ENCODE measurements at regions not wholly inside any gene's neighbourhood (a gene's known extent, or its start where the extent isn't known, plus 50 kb on each side); places are given as distances from the start of the nearest gene placed in this dataset.

DNA sequence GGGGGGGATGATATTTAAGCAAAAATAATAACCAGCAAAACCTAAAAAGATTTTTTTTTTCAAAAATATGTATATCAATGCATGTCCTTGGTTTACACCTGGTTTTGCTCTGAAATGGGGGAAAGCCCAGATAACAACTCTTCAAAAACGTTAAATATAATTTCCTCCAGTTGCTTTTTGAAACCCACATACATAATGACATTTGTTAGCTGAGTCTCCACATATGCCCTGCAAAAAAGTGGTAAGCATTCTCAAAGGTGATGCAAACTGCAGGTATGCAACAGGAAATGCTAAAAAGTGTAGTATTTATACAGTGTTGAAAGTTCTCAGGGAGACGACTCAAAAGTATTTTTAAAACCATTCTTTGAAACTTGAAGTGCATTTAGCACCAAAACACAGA lies 258.6 kb downstream of the ZEB2 start:
- Histone ChIP-seq H3K4me1 (ENCODE audit: control insufficient read depth in 1 of 2, insufficient read depth in 2 of 2, low read length in 2 of 2) (peaks cover 7 to 11% of the 10 kb centered on the region in 2 donors), H3K4me3 (replicated peaks in 1 of 3; ENCODE audit: low read depth in 2 of 3, low read length in 3 of 3) (no peak overlapping the region), H3K79me2 (ENCODE audit: insufficient read depth, low read length) (no peaks in the 10 kb centered on the region), H3K9me3 (replicated peaks in 1 of 2; ENCODE audit: control insufficient read depth in 1 of 2, insufficient read depth in 1 of 2, low read length in 2 of 2) (peaks cover 5 to 9% of the 10 kb centered on the region in 2 donors), H4K20me1 (ENCODE audit: insufficient read depth, low read length) (no peaks in the 10 kb centered on the region), H3K9ac (ENCODE audit: insufficient read depth, low read length, poor library complexity, severe bottlenecking) (no peak overlapping the region), H3K36me3 (replicated peaks in 1 of 2; ENCODE audit: control insufficient read depth in 1 of 2, insufficient read depth in 2 of 2, low read length in 2 of 2) (no peaks in the 10 kb centered on the region), H2AFZ (ENCODE audit: insufficient read depth, low read depth, low read length, poor library complexity, severe bottlenecking) (no peak overlapping the region), H3K27ac (ENCODE audit: low read depth in 1 of 2, low read length in 2 of 2) (no peak overlapping the region), H3K27me3 (ENCODE audit: control insufficient read depth in 2 of 2, insufficient read depth in 2 of 2, low read length in 2 of 2) (no peaks in the 10 kb centered on the region), H3K4me2 (replicated peaks; ENCODE audit: extremely low read depth, low read length, poor library complexity, severe bottlenecking) (no peak overlapping the region)
- no peak for DNase-seq
- Mint-ChIP-seq H3K4me3 (no peak overlapping the region), H3K27ac (no peak overlapping the region), H3K9me3 (peaks cover 13 to 20% (median 16%) of the 10 kb centered on the region in 7 donors), H3K4me1 (peaks cover 12% of the 10 kb centered on the region), H3K27me3 (ENCODE audit: low read depth in 3 of 3) (peaks cover 2 to 4% (median 2%) of the 10 kb centered on the region in 3 donors), H3K36me3 (peaks cover 4 to 5% of the 10 kb centered on the region in 2 donors)
- intact Hi-C loops (cut with micrococcal nuclease) = no loop called here
- WGBS (ENCODE audit: insufficient coverage) = no CpG with 5 or more reads among the region's 2 CpGs
- TF ChIP-seq, protein P1, sequence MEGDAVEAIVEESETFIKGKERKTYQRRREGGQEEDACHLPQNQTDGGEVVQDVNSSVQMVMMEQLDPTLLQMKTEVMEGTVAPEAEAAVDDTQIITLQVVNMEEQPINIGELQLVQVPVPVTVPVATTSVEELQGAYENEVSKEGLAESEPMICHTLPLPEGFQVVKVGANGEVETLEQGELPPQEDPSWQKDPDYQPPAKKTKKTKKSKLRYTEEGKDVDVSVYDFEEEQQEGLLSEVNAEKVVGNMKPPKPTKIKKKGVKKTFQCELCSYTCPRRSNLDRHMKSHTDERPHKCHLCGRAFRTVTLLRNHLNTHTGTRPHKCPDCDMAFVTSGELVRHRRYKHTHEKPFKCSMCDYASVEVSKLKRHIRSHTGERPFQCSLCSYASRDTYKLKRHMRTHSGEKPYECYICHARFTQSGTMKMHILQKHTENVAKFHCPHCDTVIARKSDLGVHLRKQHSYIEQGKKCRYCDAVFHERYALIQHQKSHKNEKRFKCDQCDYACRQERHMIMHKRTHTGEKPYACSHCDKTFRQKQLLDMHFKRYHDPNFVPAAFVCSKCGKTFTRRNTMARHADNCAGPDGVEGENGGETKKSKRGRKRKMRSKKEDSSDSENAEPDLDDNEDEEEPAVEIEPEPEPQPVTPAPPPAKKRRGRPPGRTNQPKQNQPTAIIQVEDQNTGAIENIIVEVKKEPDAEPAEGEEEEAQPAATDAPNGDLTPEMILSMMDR (IDR thresholded peaks at IDR 0.05) = no peak

GRCh38 chr2:144259332-144259731 lies 260.6 kb downstream of the ZEB2 start:
- peaks cover 15 to 22% of the 10 kb centered on the region in 2 donors for H3K9me3 ChIP-seq (replicated peaks in 1 of 2; ENCODE audit: control insufficient read depth in 1 of 2, insufficient read depth in 1 of 2, low read length in 2 of 2)
- H3K9ac ChIP-seq (ENCODE audit: insufficient read depth, low read length, poor library complexity, severe bottlenecking) = no peak overlapping the region
- Mint-ChIP-seq H3K27me3 (ENCODE audit: low read depth in 3 of 3) (peaks cover 2 to 4% (median 2%) of the 10 kb centered on the region in 3 donors), H3K4me3 (no peak overlapping the region), H3K36me3 (peaks cover 10 to 16% of the 10 kb centered on the region in 2 donors), H3K9me3 (peaks cover 23 to 32% (median 26%) of the 10 kb centered on the region in 7 donors), H3K4me1 (peaks cover 20% of the 10 kb centered on the region), H3K27ac (peak overlapping the region in 1 of 7 donors; percentile 5)
- H2AFZ ChIP-seq (ENCODE audit: insufficient read depth, low read depth, low read length, poor library complexity, severe bottlenecking) = no peak overlapping the region
- peaks cover 8 to 13% of the 10 kb centered on the region in 2 donors for H3K4me1 ChIP-seq (ENCODE audit: control insufficient read depth in 1 of 2, insufficient read depth in 2 of 2, low read length in 2 of 2)
- TF ChIP-seq, protein P1 (IDR thresholded peaks at IDR 0.05) = no peak
- DNase-seq = no peak
- 100% methylated on average over 3 of the region's 6 CpGs for WGBS (ENCODE audit: insufficient coverage)
- H3K27me3 ChIP-seq (ENCODE audit: control insufficient read depth in 2 of 2, insufficient read depth in 2 of 2, low read length in 2 of 2) = no peaks in the 10 kb centered on the region
- no peak overlapping the region for H3K4me3 ChIP-seq (replicated peaks in 1 of 3; ENCODE audit: low read depth in 2 of 3, low read length in 3 of 3)
- peaks cover 0 to 8% of the 10 kb centered on the region in 2 donors for H3K36me3 ChIP-seq (replicated peaks in 1 of 2; ENCODE audit: control insufficient read depth in 1 of 2, insufficient read depth in 2 of 2, low read length in 2 of 2)
- no peaks in the 10 kb centered on the region for H4K20me1 ChIP-seq (ENCODE audit: insufficient read depth, low read length)
- intact Hi-C loops (cut with micrococcal nuclease) = no loop called here
- no peak overlapping the region for H3K27ac ChIP-seq (ENCODE audit: low read depth in 1 of 2, low read length in 2 of 2)
- H3K79me2 ChIP-seq (ENCODE audit: insufficient read depth, low read length) = peaks cover 3% of the 10 kb centered on the region
- H3K4me2 ChIP-seq (replicated peaks; ENCODE audit: extremely low read depth, low read length, poor library complexity, severe bottlenecking) = no peak overlapping the region

All from CD14-positive monocyte (primary cell).